ENCODE measurements at regions not wholly inside any gene's neighbourhood (a gene's known extent, or its start where the extent isn't known, plus 50 kb on each side); places are given as distances from the start of the nearest gene placed in this dataset.

DNA sequence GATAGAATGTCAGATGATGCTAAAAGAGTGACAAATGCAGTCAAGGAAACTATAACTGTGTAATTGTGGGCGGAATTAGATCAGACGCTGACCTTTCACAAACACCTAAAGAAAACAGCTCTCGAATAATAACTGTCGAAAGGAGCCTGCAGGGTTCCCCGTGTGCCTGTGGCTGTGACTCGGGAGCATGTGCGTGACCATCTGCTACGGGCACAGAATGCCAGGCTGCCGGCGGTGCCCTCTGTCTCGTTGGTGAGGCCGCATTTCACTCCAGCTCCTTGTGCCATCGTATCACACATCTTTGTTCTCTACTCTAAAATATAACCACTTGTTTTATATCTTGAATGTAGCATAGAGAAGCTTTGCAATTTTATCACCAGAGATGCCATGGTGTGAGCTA lies 267.8 kb upstream of the FMN2 start:
- in situ Hi-C loops (cut with MboI; ENCODE audit: low sequenced_read_pairs) (no loop called here), dilution Hi-C loops (cut with HindIII; ENCODE audit: low sequenced_read_pairs, unreplicated experiment) (no loop called here), intact Hi-C loops (cut with micrococcal nuclease) (no loop called here)
- H3K4me1 ChIP-seq (ENCODE audit: control insufficient read depth, insufficient read depth, low read length): no peaks in the 10 kb centered on the region
- 74% methylated on average over 5 of the region's 13 CpGs; no CpG with 5 or more reads in 1 of the 2 experiments for WGBS, 2 experiments (ENCODE audit: extremely low coverage in 2 of 2, insufficient read length in 1 of 2)
- H4K91ac ChIP-seq (ENCODE audit: insufficient read depth, low read depth, low read length): no peak overlapping the region
- no peak overlapping the region for H3K27ac ChIP-seq (ENCODE audit: insufficient read depth, low read length)
- no peaks in the 10 kb centered on the region for H4K20me1 ChIP-seq (ENCODE audit: insufficient read depth, low read length)
- no peak overlapping the region for H3K4ac ChIP-seq (ENCODE audit: low read depth, low read length)
- no peak overlapping the region for H3K4me3 ChIP-seq (ENCODE audit: insufficient read depth, low read depth, low read length)
- DNase-seq (no peak), ATAC-seq (ENCODE audit: low read depth) (no peak)
- H3K9ac ChIP-seq (ENCODE audit: low read depth, low read length): no peak overlapping the region
- no peaks in the 10 kb centered on the region for H3K27me3 ChIP-seq (ENCODE audit: control insufficient read depth, insufficient read depth, low read length)
- H3K4me2 ChIP-seq (ENCODE audit: low read depth, low read length): no peak overlapping the region
- no peak overlapping the region for H2BK120ac ChIP-seq (ENCODE audit: low read depth, low read length)
- H3K18ac ChIP-seq (ENCODE audit: low read depth, low read length): no peak overlapping the region
- no peaks in the 10 kb centered on the region for H3K9me3 ChIP-seq (ENCODE audit: control insufficient read depth, insufficient read depth, low read length)
- H2BK20ac ChIP-seq (ENCODE audit: low read depth, low read length): no peak overlapping the region
- no TSS peak for BruUV-seq (replicated peaks)
- H3K14ac ChIP-seq (replicated peaks; ENCODE audit: low read depth, low read length): no peak overlapping the region
- no peaks in the 10 kb centered on the region for H3K36me3 ChIP-seq (ENCODE audit: control insufficient read depth, insufficient read depth, low read length)
- TF ChIP-seq RFX5 (IDR thresholded peaks at IDR 0.05; ENCODE audit: low read depth, low read length): no peak
- no peak for TF ChIP-seq SMC3 (IDR thresholded peaks at IDR 0.05; ENCODE audit: low read depth, low read length)
- no peak for TF ChIP-seq CEBPB (IDR thresholded peaks at IDR 0.05; ENCODE audit: low read depth, low read length)
- TF ChIP-seq RCOR1 (IDR thresholded peaks at IDR 0.05; ENCODE audit: insufficient replicate concordance, low read length): no peak
- no peak for TF ChIP-seq MAFK (IDR thresholded peaks at IDR 0.05; ENCODE audit: low read depth, low read length)
- no peak for TF ChIP-seq RAD21 (IDR thresholded peaks at IDR 0.05; ENCODE audit: low read length)
- no peak for TF ChIP-seq MXI1 (IDR thresholded peaks at IDR 0.05; ENCODE audit: borderline replicate concordance, low read depth, low read length)
- no peak for TF ChIP-seq NFE2L2 (IDR thresholded peaks at IDR 0.05; ENCODE audit: low read depth, low read length)
- no peak for TF ChIP-seq POLR2A (IDR thresholded peaks at IDR 0.05; ENCODE audit: low read depth, low read length)
- TF ChIP-seq CHD1 (IDR thresholded peaks at IDR 0.05; ENCODE audit: low read depth, low read length): no peak
- TF ChIP-seq FOS (IDR thresholded peaks at IDR 0.05; ENCODE audit: low read depth, low read length): no peak
- TF ChIP-seq, protein P1, sequence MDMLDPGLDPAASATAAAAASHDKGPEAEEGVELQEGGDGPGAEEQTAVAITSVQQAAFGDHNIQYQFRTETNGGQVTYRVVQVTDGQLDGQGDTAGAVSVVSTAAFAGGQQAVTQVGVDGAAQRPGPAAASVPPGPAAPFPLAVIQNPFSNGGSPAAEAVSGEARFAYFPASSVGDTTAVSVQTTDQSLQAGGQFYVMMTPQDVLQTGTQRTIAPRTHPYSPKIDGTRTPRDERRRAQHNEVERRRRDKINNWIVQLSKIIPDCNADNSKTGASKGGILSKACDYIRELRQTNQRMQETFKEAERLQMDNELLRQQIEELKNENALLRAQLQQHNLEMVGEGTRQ (IDR thresholded peaks at IDR 0.05; ENCODE audit: low read depth, low read length): no peak
- no peak for TF ChIP-seq MAZ (IDR thresholded peaks at IDR 0.05; ENCODE audit: borderline replicate concordance, low read depth, low read length)
- TF ChIP-seq, protein P2, sequence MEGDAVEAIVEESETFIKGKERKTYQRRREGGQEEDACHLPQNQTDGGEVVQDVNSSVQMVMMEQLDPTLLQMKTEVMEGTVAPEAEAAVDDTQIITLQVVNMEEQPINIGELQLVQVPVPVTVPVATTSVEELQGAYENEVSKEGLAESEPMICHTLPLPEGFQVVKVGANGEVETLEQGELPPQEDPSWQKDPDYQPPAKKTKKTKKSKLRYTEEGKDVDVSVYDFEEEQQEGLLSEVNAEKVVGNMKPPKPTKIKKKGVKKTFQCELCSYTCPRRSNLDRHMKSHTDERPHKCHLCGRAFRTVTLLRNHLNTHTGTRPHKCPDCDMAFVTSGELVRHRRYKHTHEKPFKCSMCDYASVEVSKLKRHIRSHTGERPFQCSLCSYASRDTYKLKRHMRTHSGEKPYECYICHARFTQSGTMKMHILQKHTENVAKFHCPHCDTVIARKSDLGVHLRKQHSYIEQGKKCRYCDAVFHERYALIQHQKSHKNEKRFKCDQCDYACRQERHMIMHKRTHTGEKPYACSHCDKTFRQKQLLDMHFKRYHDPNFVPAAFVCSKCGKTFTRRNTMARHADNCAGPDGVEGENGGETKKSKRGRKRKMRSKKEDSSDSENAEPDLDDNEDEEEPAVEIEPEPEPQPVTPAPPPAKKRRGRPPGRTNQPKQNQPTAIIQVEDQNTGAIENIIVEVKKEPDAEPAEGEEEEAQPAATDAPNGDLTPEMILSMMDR (conservative IDR thresholded peaks at IDR 0.05; ENCODE audit: low read depth, low read length): no peak
- TF ChIP-seq, protein P3, sequence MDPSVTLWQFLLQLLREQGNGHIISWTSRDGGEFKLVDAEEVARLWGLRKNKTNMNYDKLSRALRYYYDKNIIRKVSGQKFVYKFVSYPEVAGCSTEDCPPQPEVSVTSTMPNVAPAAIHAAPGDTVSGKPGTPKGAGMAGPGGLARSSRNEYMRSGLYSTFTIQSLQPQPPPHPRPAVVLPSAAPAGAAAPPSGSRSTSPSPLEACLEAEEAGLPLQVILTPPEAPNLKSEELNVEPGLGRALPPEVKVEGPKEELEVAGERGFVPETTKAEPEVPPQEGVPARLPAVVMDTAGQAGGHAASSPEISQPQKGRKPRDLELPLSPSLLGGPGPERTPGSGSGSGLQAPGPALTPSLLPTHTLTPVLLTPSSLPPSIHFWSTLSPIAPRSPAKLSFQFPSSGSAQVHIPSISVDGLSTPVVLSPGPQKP (IDR thresholded peaks at IDR 0.05; ENCODE audit: borderline replicate concordance, low read depth, low read length): no peak
- no peak overlapping the region for H2AK9ac ChIP-seq (replicated peaks; ENCODE audit: low read depth, low read length, poor library complexity)
- no peak overlapping the region for H2BK5ac ChIP-seq (ENCODE audit: low read depth, low read length, poor library complexity, severe bottlenecking)
- no peak overlapping the region for H3K23ac ChIP-seq (ENCODE audit: low read depth, low read length)
- H4K5ac ChIP-seq (ENCODE audit: low read depth, low read length): no peak overlapping the region
- no peaks in the 10 kb centered on the region for H3K9me1 ChIP-seq (ENCODE audit: insufficient read depth, low read length)
- H4K8ac ChIP-seq (ENCODE audit: low read depth in 2 of 2, low read length in 2 of 2): no peak overlapping the region
- no peak overlapping the region for H2BK15ac ChIP-seq (ENCODE audit: low read depth, low read length)
- H2AK5ac ChIP-seq (ENCODE audit: low read depth, low read length): no peak overlapping the region
- H2AFZ ChIP-seq (replicated peaks; ENCODE audit: low read length, poor library complexity): no peak overlapping the region
- ChIA-PET POLR2A (ENCODE audit: unreplicated experiment) (no interaction called here), CTCF (no interaction called here)
- no peak overlapping the region for H3K56ac ChIP-seq (ENCODE audit: extremely low read depth, insufficient read depth, low read length)
- no peaks in the 10 kb centered on the region for H3K79me1 ChIP-seq (ENCODE audit: low read depth in 1 of 2, low read length in 2 of 2)

All from IMR-90 (cell line).